GM12865 (cell line): ENCODE measurements at regions not wholly inside any gene's neighbourhood (a gene's known extent, or its start where the extent isn't known, plus 50 kb on each side); places are given as distances from the start of the nearest gene placed in this dataset.

Source experiments
- DNase-seq: peaks from one replicate; pipeline ENCODE4 v3.0.0; 2010; ENCODE audit warnings: low read depth
- H3K4me3 ChIP-seq: 2 replicates; pipeline ENCODE4 v1.5.1; 2011; ENCODE audit warnings: mild to moderate bottlenecking, low read depth, low read length, control low read depth
- CTCF ChIP-seq: IDR thresholded peaks from 2 replicates; pipeline ENCODE4 v1.5.1; 2011; ENCODE audit warnings: low read length, control low read depth, low read depth, inconsistent platforms; ENCODE audit not compliant: insufficient read depth; ENCODE audit errors: missing control alignments

GRCh38 chr4:41485041-41485440 lies 52.9 kb upstream of the LIMCH1 start:
- H3K4me3 ChIP-seq: no peak overlapping the region
- DNase-seq: no peak
- TF ChIP-seq CTCF: no peak

GRCh38 chr4:41487868-41488440 lies 50.0 kb upstream of the LIMCH1 start:
- H3K4me3 ChIP-seq: no peak overlapping the region

More at GRCh38 chr4:41487868-41488440, 50.0 kb upstream of the LIMCH1 start:
- no peak for DNase-seq
- TF ChIP-seq CTCF: no peak
